Ovary (tissue), 7 donors: ENCODE measurements at regions not wholly inside any gene's neighbourhood (a gene's known extent, or its start where the extent isn't known, plus 50 kb on each side); places are given as distances from the start of the nearest gene placed in this dataset.

Experiments used
- DNase-seq, 5 donors: peaks; one replicate each; pipeline ENCODE4 v3.0.0-alpha.2; 2019 to 2020
- H3K27ac ChIP-seq, 2 donors: fragments of 200-600 bp; one replicate each; pipeline versions ENCODE4 v1.5.1 to v1.8.0; 2019 to 2022
- H3K27me3 ChIP-seq: fragments of 200-600 bp; one replicate; pipeline ENCODE4 v1.8.0; 2022
- H3K36me3 ChIP-seq: fragments of 200-600 bp; sonication (generic); one replicate; pipeline ENCODE4 v1.5.1; 2019
- H3K4me1 ChIP-seq: one replicate; pipeline ENCODE4 v1.8.1; 2013; ENCODE audit warnings: mild to moderate bottlenecking, moderate library complexity; ENCODE audit not compliant: insufficient read depth
- H3K4me3 ChIP-seq: fragments of 200-600 bp; sonication (generic); one replicate; pipeline ENCODE4 v1.5.1; 2017
- H3K9me3 ChIP-seq, 2 donors: fragments of 200-600 bp in 1 of 2; sonication (generic) in 1 of 2; one replicate each; pipeline versions ENCODE4 v1.5.1 to v1.8.1; 2013 to 2019; ENCODE audit warnings: mild to moderate bottlenecking in 1 of 2, moderate library complexity in 1 of 2
- EP300 ChIP-seq: sonication (generic); formaldehyde crosslinking; IDR thresholded peaks from one replicate; pipeline ENCODE4 v1.6.1; 2017; ENCODE audit warnings: antibody characterized with exemption
- POLR2A ChIP-seq: fragments of 450-650 bp; IDR thresholded peaks from one replicate; pipeline ENCODE4 v1.6.1; 2017; ENCODE audit warnings: antibody characterized with exemption, mild to moderate bottlenecking, moderate library complexity
- WGBS, 3 donors: extraction: QIAGEN DNeasy Blood & Tissue Kit in 1 of 3; methylation state at CpG; one replicate each; pipeline versions ENCODE4 v1.1.5 to v1.1.7; 2013 to 2017; 5-methylcytosine and 5-hydroxymethylcytosine counted together
- intact Hi-C, 4 donors: fragments of 100-400 bp; cut with DNase I; formaldehyde crosslinking; loops; one replicate each; pipeline versions ENCODE4 v1.11.0 to v1.15.1; 2022 to 2023
- TF ChIP-seq, protein P1 (sequence below), 3 donors: fragments of 450-650 bp in 2 of 3; fragments of 200-600 bp in 1 of 3; IDR thresholded peaks; one replicate each; pipeline versions ENCODE4 v1.5.1 to v1.8.0; 2016 to 2022; ENCODE audit warnings: antibody characterized with exemption in 3 of 3, mild to moderate bottlenecking in 1 of 3
- donor health status: DM: no; HTN: no; CAD: no; lungs with moderate emphysema.
- donor health status: DM: no; HTN: no; CAD: no.
- donor health status: Bipolar disorder and iron deficiency.
- donor health status: DM: no; HTN: no; CAD: no.
- donor health status: DM: yes; HTN: yes; CAD: no.

- intact Hi-C loops = loop anchor here in 2 of 4 donors (5.0 to 10.0 kb wide), 2 partner anchors 211 to 214 kb away; no protein-coding TSS in a partner anchor
- no peak for TF ChIP-seq POLR2A
- TF ChIP-seq, protein P1, sequence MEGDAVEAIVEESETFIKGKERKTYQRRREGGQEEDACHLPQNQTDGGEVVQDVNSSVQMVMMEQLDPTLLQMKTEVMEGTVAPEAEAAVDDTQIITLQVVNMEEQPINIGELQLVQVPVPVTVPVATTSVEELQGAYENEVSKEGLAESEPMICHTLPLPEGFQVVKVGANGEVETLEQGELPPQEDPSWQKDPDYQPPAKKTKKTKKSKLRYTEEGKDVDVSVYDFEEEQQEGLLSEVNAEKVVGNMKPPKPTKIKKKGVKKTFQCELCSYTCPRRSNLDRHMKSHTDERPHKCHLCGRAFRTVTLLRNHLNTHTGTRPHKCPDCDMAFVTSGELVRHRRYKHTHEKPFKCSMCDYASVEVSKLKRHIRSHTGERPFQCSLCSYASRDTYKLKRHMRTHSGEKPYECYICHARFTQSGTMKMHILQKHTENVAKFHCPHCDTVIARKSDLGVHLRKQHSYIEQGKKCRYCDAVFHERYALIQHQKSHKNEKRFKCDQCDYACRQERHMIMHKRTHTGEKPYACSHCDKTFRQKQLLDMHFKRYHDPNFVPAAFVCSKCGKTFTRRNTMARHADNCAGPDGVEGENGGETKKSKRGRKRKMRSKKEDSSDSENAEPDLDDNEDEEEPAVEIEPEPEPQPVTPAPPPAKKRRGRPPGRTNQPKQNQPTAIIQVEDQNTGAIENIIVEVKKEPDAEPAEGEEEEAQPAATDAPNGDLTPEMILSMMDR (IDR thresholded peaks at IDR 0.05) = no peak
- no peak for TF ChIP-seq EP300
- DNase-seq = no peak
- Histone ChIP-seq H3K27me3 (no peaks in the 10 kb centered on the region), H3K36me3 (no peaks in the 10 kb centered on the region), H3K4me3 (no peak overlapping the region), H3K27ac (no peak overlapping the region), H3K9me3 (no peaks in the 10 kb centered on the region), H3K4me1 (peaks cover 2% of the 10 kb centered on the region)
- 47 to 64% (median 51%) methylated on average over 3 of the region's 3 CpGs for WGBS, 3 donors
Measured at GRCh38 chr13:95406176-95406575, 104.9 kb upstream of the ABCC4 start.

- intact Hi-C loops = no loop called here
- no peak overlapping the region for H3K4me3 ChIP-seq
- no peak overlapping the region for H3K27ac ChIP-seq
- no peaks in the 10 kb centered on the region for H3K4me1 ChIP-seq
- no peak for DNase-seq
- H3K36me3 ChIP-seq = no peaks in the 10 kb centered on the region
- 45 to 55% (median 47%) methylated on average over 7 of the region's 7 CpGs for WGBS, 3 donors
- H3K9me3 ChIP-seq = no peaks in the 10 kb centered on the region
- TF ChIP-seq, protein P1 (IDR thresholded peaks at IDR 0.05) = no peak
- TF ChIP-seq EP300 (no peak), POLR2A (no peak)
- H3K27me3 ChIP-seq = no peaks in the 10 kb centered on the region
Measured at GRCh38 chr13:95411428-95412040, 110.3 kb upstream of the ABCC4 start.

DNA sequence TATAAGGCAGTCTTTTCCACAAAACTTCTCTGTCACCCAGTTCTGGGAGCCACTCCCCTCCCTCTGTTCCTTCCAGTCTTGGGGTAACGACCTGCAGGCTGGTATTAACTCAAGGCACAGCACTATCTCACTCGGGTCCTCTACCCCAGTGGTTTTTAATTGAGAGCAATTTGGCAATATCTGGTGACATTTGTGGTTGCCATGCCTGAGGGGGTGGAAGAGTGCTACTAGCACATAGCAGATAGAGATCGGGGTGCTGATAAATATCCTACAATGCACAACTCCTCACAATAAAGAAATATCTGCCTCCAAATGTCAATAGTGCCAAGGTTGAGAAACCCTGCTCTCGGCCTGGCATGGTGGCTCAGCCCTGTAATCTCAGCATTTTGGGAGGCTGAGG is 117.7 kb upstream of the ABCC4 start:
- no peak for DNase-seq
- no peaks in the 10 kb centered on the region for H3K4me1 ChIP-seq
- H3K9me3 ChIP-seq = no peaks in the 10 kb centered on the region
- no peak overlapping the region for H3K27ac ChIP-seq
- 54 to 75% (median 58%) methylated on average over 4 of the region's 4 CpGs for WGBS, 3 donors
- H3K36me3 ChIP-seq = no peaks in the 10 kb centered on the region
- no peak overlapping the region for H3K4me3 ChIP-seq
- TF ChIP-seq, protein P1 (IDR thresholded peaks at IDR 0.05) = no peak
- TF ChIP-seq POLR2A = no peak
- no peak for TF ChIP-seq EP300
- no peaks in the 10 kb centered on the region for H3K27me3 ChIP-seq
- intact Hi-C loops = no loop called here

- H3K4me1 ChIP-seq = no peaks in the 10 kb centered on the region
- no peaks in the 10 kb centered on the region for H3K9me3 ChIP-seq
- TF ChIP-seq, protein P1 (IDR thresholded peaks at IDR 0.05) = no peak
- no peak for TF ChIP-seq EP300
- no peak for TF ChIP-seq POLR2A
- H3K4me3 ChIP-seq = no peak overlapping the region
- no peaks in the 10 kb centered on the region for H3K27me3 ChIP-seq
- H3K27ac ChIP-seq = no peak overlapping the region
- H3K36me3 ChIP-seq = no peaks in the 10 kb centered on the region
- 54 to 63% (median 56%) methylated on average over 8 of the region's 8 CpGs for WGBS, 3 donors
- intact Hi-C loops = no loop called here
- DNase-seq = no peak
Measured at GRCh38 chr13:95420501-95420900, 119.2 kb upstream of the ABCC4 start.
